Suprapubic skin (tissue), 4 donors: ENCODE measurements at regions not wholly inside any gene's neighbourhood (a gene's known extent, or its start where the extent isn't known, plus 50 kb on each side); places are given as distances from the start of the nearest gene placed in this dataset.

Experiments used
- DNase-seq, 2 donors: peaks; one replicate each; pipeline ENCODE4 v3.0.0-alpha.2; 2019; ENCODE audit warnings: low spot score in 2 of 2
- H3K27ac ChIP-seq: fragments of 200-600 bp; sonication (generic); one replicate; pipeline ENCODE4 v1.5.1; 2019
- H3K27me3 ChIP-seq: fragments of 200-600 bp; sonication (generic); one replicate; pipeline ENCODE4 v1.5.1; 2019
- H3K36me3 ChIP-seq: fragments of 200-600 bp; sonication (generic); one replicate; pipeline ENCODE4 v1.5.1; 2019
- H3K4me1 ChIP-seq: fragments of 200-600 bp; sonication (generic); one replicate; pipeline ENCODE4 v1.5.1; 2019
- H3K4me3 ChIP-seq: fragments of 200-600 bp; sonication (generic); one replicate; pipeline ENCODE4 v1.5.1; 2019; ENCODE audit warnings: mild to moderate bottlenecking
- H3K9me3 ChIP-seq: fragments of 200-600 bp; sonication (generic); one replicate; pipeline ENCODE4 v1.5.1; 2019
- EP300 ChIP-seq: sonication (generic); formaldehyde crosslinking; IDR thresholded peaks from one replicate; pipeline ENCODE4 v1.6.1; 2017; ENCODE audit warnings: antibody characterized with exemption
- POLR2A ChIP-seq, 2 donors: fragments of 450-650 bp; IDR thresholded peaks; one replicate each; pipeline ENCODE4 v1.6.1; 2017; ENCODE audit warnings: antibody characterized with exemption in 2 of 2, mild to moderate bottlenecking in 2 of 2, moderate library complexity in 2 of 2
- POLR2AphosphoS5 ChIP-seq, 3 donors: sonication (generic); formaldehyde crosslinking; IDR thresholded peaks; one replicate each; pipeline ENCODE4 v1.6.1; 2017; ENCODE audit warnings: antibody characterized with exemption in 3 of 3
- WGBS: methylation state at CpG from one replicate; pipeline ENCODE4 v1.1.5; 2018; 5-methylcytosine and 5-hydroxymethylcytosine counted together
- TF ChIP-seq, protein P1 (sequence below), 2 donors: fragments of 200-600 bp in 1 of 2; fragments of 450-650 bp in 1 of 2; sonication (generic) in 1 of 2; IDR thresholded peaks; one replicate each; pipeline ENCODE4 v1.5.1; 2016 to 2019; ENCODE audit warnings: antibody characterized with exemption in 2 of 2, mild to moderate bottlenecking in 1 of 2, moderate library complexity in 1 of 2

DNA sequence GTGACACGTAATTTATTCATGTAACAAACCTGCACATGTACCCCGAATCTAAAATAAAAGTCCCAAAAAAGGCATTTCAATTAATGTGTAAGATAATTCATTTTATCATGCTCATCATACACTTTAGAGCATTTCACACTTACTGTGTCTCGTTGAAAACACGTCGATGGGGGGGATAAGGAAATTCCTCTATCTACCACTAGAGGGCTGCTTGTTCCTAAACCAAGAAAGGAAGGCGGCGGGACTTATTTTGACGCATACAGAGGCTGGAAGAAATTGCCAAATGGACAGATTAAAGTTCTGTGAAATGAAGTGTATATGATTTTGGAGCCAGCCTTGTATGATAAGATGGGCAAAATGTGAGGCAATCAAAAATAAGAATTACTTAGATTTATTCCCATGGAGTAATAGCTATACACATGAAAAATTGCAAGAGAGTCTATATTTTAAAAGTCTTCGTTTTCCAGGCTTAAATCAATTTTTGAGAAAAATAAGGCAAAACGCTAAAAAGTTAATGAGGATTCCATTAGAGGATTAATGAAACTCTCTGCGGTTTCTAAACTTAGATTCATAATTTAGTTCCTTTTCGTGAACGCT is 346.8 kb downstream of the CNTN3 start:
- 55% methylated on average over 13 of the region's 13 CpGs for WGBS
- Histone ChIP-seq H3K9me3 (no peaks in the 10 kb centered on the region), H3K36me3 (no peaks in the 10 kb centered on the region), H3K4me3 (no peak overlapping the region), H3K27me3 (no peaks in the 10 kb centered on the region), H3K4me1 (no peaks in the 10 kb centered on the region), H3K27ac (no peak overlapping the region)
- no peak for TF ChIP-seq EP300
- no peak for TF ChIP-seq POLR2AphosphoS5 (IDR thresholded peaks at IDR 0.05)
- TF ChIP-seq, protein P1, sequence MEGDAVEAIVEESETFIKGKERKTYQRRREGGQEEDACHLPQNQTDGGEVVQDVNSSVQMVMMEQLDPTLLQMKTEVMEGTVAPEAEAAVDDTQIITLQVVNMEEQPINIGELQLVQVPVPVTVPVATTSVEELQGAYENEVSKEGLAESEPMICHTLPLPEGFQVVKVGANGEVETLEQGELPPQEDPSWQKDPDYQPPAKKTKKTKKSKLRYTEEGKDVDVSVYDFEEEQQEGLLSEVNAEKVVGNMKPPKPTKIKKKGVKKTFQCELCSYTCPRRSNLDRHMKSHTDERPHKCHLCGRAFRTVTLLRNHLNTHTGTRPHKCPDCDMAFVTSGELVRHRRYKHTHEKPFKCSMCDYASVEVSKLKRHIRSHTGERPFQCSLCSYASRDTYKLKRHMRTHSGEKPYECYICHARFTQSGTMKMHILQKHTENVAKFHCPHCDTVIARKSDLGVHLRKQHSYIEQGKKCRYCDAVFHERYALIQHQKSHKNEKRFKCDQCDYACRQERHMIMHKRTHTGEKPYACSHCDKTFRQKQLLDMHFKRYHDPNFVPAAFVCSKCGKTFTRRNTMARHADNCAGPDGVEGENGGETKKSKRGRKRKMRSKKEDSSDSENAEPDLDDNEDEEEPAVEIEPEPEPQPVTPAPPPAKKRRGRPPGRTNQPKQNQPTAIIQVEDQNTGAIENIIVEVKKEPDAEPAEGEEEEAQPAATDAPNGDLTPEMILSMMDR (IDR thresholded peaks at IDR 0.05), result peak in 1 of 2 donors; percentile 50
- TF ChIP-seq POLR2A (IDR thresholded peaks at IDR 0.05), result no peak
- no peak for DNase-seq

DNA sequence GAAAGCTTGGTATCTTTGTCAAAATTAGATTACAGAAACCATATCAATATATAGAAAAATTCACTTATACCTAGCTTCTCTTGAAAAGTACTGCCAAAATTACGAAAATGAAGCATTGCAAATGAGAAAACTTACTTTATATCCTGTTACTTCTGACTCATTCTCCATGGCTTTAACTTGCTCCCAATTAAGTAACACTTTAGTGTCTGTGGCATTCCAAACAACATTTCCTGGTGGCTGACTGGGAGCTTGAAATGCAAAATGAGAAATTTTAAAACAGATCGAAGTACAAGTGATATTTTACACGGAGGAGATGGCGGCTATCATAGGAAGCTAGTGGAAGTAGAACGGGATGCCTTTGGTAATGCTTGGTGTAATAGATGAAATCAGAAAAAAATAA is 347.3 kb downstream of the CNTN3 start:
- no peaks in the 10 kb centered on the region for H3K9me3 ChIP-seq
- TF ChIP-seq EP300 (no peak), POLR2A (IDR thresholded peaks at IDR 0.05) (no peak), POLR2AphosphoS5 (IDR thresholded peaks at IDR 0.05) (no peak)
- TF ChIP-seq, protein P1 (IDR thresholded peaks at IDR 0.05), result no peak
- no peaks in the 10 kb centered on the region for H3K36me3 ChIP-seq
- WGBS, result 76% methylated on average over 5 of the region's 5 CpGs
- H3K27ac ChIP-seq, result no peak overlapping the region
- no peak for DNase-seq
- H3K4me3 ChIP-seq, result no peak overlapping the region
- no peaks in the 10 kb centered on the region for H3K27me3 ChIP-seq
- H3K4me1 ChIP-seq, result no peaks in the 10 kb centered on the region

DNA sequence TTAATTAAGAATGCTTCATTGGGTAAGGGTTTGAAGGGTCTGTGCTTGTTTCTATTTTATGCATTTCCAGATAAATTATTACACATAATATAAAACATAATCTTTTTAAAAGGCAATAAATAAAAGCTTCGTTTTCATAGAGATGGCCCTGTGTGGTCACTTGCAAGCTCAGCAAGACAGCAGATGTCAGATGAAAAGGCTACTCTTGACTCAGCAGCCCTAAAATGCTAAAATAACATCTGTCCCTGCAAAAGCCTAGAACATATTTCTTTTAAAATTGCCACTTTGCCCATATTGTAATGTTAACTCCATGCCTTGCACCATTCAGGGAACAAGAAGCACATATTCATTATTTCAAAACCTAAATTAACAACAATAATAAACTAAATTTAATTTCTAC is 349.4 kb downstream of the CNTN3 start:
- no peak for DNase-seq
- no peaks in the 10 kb centered on the region for H3K9me3 ChIP-seq
- TF ChIP-seq POLR2A (IDR thresholded peaks at IDR 0.05), result no peak
- no peak for TF ChIP-seq POLR2AphosphoS5 (IDR thresholded peaks at IDR 0.05)
- H3K4me1 ChIP-seq, result no peaks in the 10 kb centered on the region
- H3K4me3 ChIP-seq, result no peak overlapping the region
- H3K27me3 ChIP-seq, result no peaks in the 10 kb centered on the region
- H3K36me3 ChIP-seq, result no peaks in the 10 kb centered on the region
- WGBS, result 62% methylated on average over 1 of the region's 1 CpG
- no peak overlapping the region for H3K27ac ChIP-seq

DNA sequence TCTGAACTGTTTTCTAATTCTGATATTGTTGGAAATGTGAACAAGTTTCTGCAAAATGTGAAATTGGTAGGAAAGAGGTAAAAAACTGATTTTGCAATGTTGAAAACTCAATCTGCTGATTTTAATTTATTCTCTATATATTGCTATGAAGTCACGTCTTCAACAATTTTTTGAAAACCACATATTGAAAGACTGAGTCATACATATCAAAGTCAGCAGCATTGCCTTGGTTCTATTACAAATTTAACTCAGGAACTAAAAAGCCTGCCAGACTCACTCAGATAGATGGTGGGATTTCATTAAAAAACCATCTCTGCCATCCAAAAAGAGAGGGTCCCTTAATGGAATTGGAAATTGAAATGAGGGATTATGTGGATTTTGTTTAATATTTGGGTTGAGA is 351.4 kb downstream of the CNTN3 start:
- Histone ChIP-seq H3K4me1 (no peaks in the 10 kb centered on the region), H3K9me3 (no peaks in the 10 kb centered on the region), H3K27ac (no peak overlapping the region), H3K27me3 (no peaks in the 10 kb centered on the region), H3K36me3 (no peaks in the 10 kb centered on the region), H3K4me3 (no peak overlapping the region)
- no peak for TF ChIP-seq EP300
- TF ChIP-seq POLR2AphosphoS5 (IDR thresholded peaks at IDR 0.05), result no peak
- no peak for TF ChIP-seq POLR2A (IDR thresholded peaks at IDR 0.05)
- TF ChIP-seq, protein P1 (IDR thresholded peaks at IDR 0.05), result no peak
- WGBS, result 57% methylated on average over 1 of the region's 1 CpG
- DNase-seq, result no peak

DNA sequence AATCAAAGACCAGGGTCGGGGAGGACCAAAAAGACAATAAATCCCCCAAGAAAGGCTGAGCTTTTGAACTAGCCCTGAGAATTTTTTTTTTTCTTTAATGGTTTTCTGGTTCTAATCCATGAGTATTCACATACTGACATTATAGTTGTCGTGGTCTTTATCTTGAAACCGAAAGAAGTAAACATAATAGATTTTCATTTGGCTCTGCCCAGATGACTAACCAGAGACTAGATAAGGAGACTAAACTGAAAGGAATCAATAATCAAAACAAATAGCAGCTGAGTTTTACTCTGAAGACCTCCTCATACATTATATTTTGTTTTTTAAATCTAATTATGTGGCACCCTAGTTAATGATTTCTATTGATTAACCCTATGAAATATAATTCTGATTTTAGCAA is 381.4 kb downstream of the CNTN3 start:
- WGBS, result 77% methylated on average over 3 of the region's 3 CpGs
- H3K27ac ChIP-seq, result no peak overlapping the region
- no peak for DNase-seq
- no peaks in the 10 kb centered on the region for H3K27me3 ChIP-seq
- no peaks in the 10 kb centered on the region for H3K9me3 ChIP-seq
- H3K4me3 ChIP-seq, result no peak overlapping the region
- no peaks in the 10 kb centered on the region for H3K36me3 ChIP-seq
- no peak for TF ChIP-seq POLR2AphosphoS5 (IDR thresholded peaks at IDR 0.05)
- TF ChIP-seq POLR2A (IDR thresholded peaks at IDR 0.05), result no peak
- TF ChIP-seq, protein P1 (IDR thresholded peaks at IDR 0.05), result no peak
- TF ChIP-seq EP300, result no peak
- no peaks in the 10 kb centered on the region for H3K4me1 ChIP-seq

DNA sequence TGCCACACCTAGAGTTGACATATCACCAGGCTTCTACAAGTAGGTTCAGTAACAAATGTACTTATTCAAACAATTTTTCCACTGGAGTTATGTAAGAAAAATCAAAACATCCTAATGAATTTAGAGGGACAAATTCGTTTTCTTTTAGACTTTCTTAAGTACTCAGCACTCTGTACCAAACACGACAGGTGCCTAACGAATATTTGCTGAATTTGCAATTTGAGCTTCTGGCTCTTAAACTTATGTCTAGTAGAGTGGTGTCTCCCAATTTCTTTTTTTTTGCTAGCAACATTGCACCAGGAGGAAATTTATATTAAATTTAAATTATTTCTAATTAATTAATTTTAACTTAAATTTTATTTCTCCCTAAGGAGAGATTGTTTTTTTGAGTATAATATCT is 397.0 kb downstream of the CNTN3 start:
- H3K36me3 ChIP-seq, result no peaks in the 10 kb centered on the region
- no peak overlapping the region for H3K4me3 ChIP-seq
- no peaks in the 10 kb centered on the region for H3K4me1 ChIP-seq
- no peak overlapping the region for H3K27ac ChIP-seq
- H3K9me3 ChIP-seq, result no peaks in the 10 kb centered on the region
- no peak for DNase-seq
- no peaks in the 10 kb centered on the region for H3K27me3 ChIP-seq
- no peak for TF ChIP-seq EP300
- TF ChIP-seq, protein P1 (IDR thresholded peaks at IDR 0.05), result no peak
- TF ChIP-seq POLR2AphosphoS5 (IDR thresholded peaks at IDR 0.05), result no peak
- TF ChIP-seq POLR2A (IDR thresholded peaks at IDR 0.05), result no peak
- 73% methylated on average over 3 of the region's 3 CpGs for WGBS
